ENCODE measurements at regions not wholly inside any gene's neighbourhood (a gene's known extent, or its start where the extent isn't known, plus 50 kb on each side); places are given as distances from the start of the nearest gene placed in this dataset.

- no TSS peak for BruUV-seq (replicated peaks)
- H3K36me3 ChIP-seq (replicated peaks in 1 of 2; ENCODE audit: control insufficient read depth in 1 of 2, insufficient read depth in 2 of 2, low read length in 2 of 2), result no peaks in the 10 kb centered on the region
- ChIA-PET CTCF (ENCODE audit: low intra/inter-chr PET ratio, low total read pairs) (no interaction called here), POLR2A (no interaction called here)
- H3K79me2 ChIP-seq (ENCODE audit: insufficient read depth, low read length), result no peaks in the 10 kb centered on the region
- in situ Hi-C loops (cut with HindIII; ENCODE audit: extremely low pct_ligation_motif_present, low pct_unique_long_range_greater_than_20kb) (no loop called here), intact Hi-C loops (cut with micrococcal nuclease; ENCODE audit: unreplicated experiment) (no loop called here)
- FAIRE-seq (no peak), DNase-seq (ENCODE audit: low spot score) (no peak), ATAC-seq (no peak)
- TF ChIP-seq NR2C2 (CRISPR knock-in tag; IDR thresholded peaks at IDR 0.05; ENCODE audit: borderline replicate concordance) (no peak), ZNF644 (CRISPR knock-in tag; IDR thresholded peaks at IDR 0.05; ENCODE audit: low read depth) (no peak), HHEX (CRISPR knock-in tag; IDR thresholded peaks at IDR 0.05) (no peak), ARID5B (CRISPR knock-in tag; IDR thresholded peaks at IDR 0.05) (no peak), FOXP1 (IDR thresholded peaks at IDR 0.05) (no peak), FOXP1 (CRISPR knock-in tag; IDR thresholded peaks at IDR 0.05) (no peak), ZNF543 (CRISPR knock-in tag; IDR thresholded peaks at IDR 0.05) (no peak), ZNF331 (CRISPR knock-in tag; IDR thresholded peaks at IDR 0.05) (no peak), RNF2 (conservative IDR thresholded peaks at IDR 0.05; ENCODE audit: low read depth) (no peak), MEIS2 (CRISPR knock-in tag; IDR thresholded peaks at IDR 0.05) (no peak), HDAC2 (CRISPR knock-in tag; IDR thresholded peaks at IDR 0.05) (no peak)
- TF ChIP-seq, protein P1, sequence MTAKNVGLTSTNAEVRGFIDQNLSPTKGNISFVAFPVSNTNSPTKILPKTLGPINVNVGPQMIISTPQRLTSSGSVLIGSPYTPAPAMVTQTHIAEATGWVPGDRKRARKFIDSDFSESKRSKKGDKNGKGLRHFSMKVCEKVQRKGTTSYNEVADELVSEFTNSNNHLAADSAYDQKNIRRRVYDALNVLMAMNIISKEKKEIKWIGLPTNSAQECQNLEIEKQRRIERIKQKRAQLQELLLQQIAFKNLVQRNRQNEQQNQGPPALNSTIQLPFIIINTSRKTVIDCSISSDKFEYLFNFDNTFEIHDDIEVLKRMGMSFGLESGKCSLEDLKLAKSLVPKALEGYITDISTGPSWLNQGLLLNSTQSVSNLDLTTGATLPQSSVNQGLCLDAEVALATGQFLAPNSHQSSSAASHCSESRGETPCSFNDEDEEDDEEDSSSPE (CRISPR knock-in tag; IDR thresholded peaks at IDR 0.05), result no peak
- TF ChIP-seq, protein P2, sequence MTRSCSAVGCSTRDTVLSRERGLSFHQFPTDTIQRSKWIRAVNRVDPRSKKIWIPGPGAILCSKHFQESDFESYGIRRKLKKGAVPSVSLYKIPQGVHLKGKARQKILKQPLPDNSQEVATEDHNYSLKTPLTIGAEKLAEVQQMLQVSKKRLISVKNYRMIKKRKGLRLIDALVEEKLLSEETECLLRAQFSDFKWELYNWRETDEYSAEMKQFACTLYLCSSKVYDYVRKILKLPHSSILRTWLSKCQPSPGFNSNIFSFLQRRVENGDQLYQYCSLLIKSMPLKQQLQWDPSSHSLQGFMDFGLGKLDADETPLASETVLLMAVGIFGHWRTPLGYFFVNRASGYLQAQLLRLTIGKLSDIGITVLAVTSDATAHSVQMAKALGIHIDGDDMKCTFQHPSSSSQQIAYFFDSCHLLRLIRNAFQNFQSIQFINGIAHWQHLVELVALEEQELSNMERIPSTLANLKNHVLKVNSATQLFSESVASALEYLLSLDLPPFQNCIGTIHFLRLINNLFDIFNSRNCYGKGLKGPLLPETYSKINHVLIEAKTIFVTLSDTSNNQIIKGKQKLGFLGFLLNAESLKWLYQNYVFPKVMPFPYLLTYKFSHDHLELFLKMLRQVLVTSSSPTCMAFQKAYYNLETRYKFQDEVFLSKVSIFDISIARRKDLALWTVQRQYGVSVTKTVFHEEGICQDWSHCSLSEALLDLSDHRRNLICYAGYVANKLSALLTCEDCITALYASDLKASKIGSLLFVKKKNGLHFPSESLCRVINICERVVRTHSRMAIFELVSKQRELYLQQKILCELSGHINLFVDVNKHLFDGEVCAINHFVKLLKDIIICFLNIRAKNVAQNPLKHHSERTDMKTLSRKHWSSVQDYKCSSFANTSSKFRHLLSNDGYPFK (CRISPR knock-in tag; IDR thresholded peaks at IDR 0.05; ENCODE audit: borderline replicate concordance), result no peak
- H3K9ac ChIP-seq (ENCODE audit: insufficient read depth, low read depth, low read length), result no peak overlapping the region
- no peak overlapping the region for H3K4me3 ChIP-seq (replicated peaks in 1 of 3; ENCODE audit: insufficient read depth in 1 of 3, low read depth in 2 of 3, low read length in 3 of 3)
- H4K20me1 ChIP-seq (ENCODE audit: insufficient read depth, low read length), result no peaks in the 10 kb centered on the region
- WGBS (ENCODE audit: low lambda C conversion rate), result 52% methylated on average over 4 of the region's 5 CpGs
- H3K27me3 ChIP-seq (ENCODE audit: control insufficient read depth in 1 of 2, insufficient read depth in 2 of 2, low read length in 2 of 2), result no peaks in the 10 kb centered on the region
- H3K4me2 ChIP-seq (ENCODE audit: low read depth, low read length), result no peak overlapping the region
- no peak overlapping the region for H3K27ac ChIP-seq (ENCODE audit: extremely low read length, insufficient read depth, low read length)
- no peaks in the 10 kb centered on the region for H3K4me1 ChIP-seq (ENCODE audit: insufficient read depth, low read length)
- H2AFZ ChIP-seq (ENCODE audit: low read length), result no peak overlapping the region
- H3K9me3 ChIP-seq (ENCODE audit: low read length), result no peaks in the 10 kb centered on the region
Observed at GRCh38 chr4:115944146-115944905, 830.9 kb upstream of the NDST4 start.

All from HepG2 (cell line).